ENCODE measurements at regions not wholly inside any gene's neighbourhood (a gene's known extent, or its start where the extent isn't known, plus 50 kb on each side); places are given as distances from the start of the nearest gene placed in this dataset.

DNA sequence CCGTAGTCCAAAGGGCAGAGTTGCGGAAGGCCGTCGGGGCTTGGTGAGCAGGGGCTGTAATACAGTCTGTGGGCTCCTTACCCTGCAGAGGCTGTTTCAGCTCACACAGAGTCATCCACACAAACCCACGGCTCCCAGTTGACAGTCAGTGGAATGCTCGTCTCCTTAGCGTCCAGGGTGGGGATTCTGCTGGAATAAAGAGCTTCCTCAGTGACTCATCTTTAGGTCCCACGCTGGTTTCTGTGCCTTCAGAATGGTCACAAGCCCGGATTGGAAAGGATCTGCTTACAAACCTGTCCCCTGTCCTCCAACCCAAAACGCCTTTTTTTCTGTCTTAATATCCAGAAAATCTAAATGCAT lies 201.3 kb upstream of the TPM1 start:
- peaks cover 17% of the 10 kb centered on the region for H3K4me1 Mint-ChIP-seq
- H3K4me3 Mint-ChIP-seq: no peak overlapping the region
- no peaks in the 10 kb centered on the region for H3K27me3 Mint-ChIP-seq (ENCODE audit: low read depth)
- no peak for TF ChIP-seq CTCF (IDR thresholded peaks at IDR 0.05; ENCODE audit: unreplicated experiment)
- no peak overlapping the region for H3K27ac Mint-ChIP-seq
- no peaks in the 10 kb centered on the region for H3K9me3 Mint-ChIP-seq
- peaks cover 16% of the 10 kb centered on the region for H3K36me3 Mint-ChIP-seq
- DNase-seq (ENCODE audit: low spot score in 2 of 2, unreplicated experiment in 2 of 2): no peak

DNA sequence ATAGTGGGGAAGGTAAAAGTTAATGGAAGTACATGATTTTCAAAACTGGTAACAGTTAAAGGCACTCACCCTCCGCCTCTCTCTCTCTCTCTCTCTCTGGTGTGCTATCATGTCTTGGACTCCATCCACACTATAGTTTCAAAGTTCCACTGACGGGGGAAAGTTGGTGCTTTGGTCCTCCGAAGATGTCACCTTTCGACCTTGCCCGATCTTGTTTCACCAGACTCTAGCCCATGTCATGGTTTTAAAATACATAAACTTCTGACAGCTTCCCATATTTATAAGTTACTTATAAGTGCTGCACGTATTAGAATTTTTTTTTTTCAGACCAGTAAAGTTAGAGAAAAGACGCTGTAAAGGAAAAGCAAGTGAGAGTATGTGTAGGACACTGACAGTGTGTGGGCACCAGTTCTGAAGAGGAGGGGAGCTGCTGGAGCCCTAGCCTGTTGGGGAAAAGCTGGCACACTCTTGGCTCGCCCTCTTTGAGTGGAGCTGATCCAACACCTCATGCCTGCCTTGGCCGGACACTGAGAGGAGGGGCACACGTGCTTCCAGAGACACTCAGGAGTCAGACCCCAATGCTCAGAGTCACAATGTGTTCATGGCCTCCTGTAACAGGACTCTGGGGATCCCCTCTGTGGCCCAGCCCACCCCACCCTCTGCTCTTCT lies 200.5 kb upstream of the TPM1 start:
- H3K36me3 Mint-ChIP-seq: peaks cover 14% of the 10 kb centered on the region
- H3K27me3 Mint-ChIP-seq (ENCODE audit: low read depth): no peaks in the 10 kb centered on the region
- H3K4me3 Mint-ChIP-seq: no peak overlapping the region
- no peaks in the 10 kb centered on the region for H3K9me3 Mint-ChIP-seq
- peaks cover 24% of the 10 kb centered on the region for H3K4me1 Mint-ChIP-seq
- TF ChIP-seq CTCF (IDR thresholded peaks at IDR 0.05; ENCODE audit: unreplicated experiment): no peak
- H3K27ac Mint-ChIP-seq: no peak overlapping the region
- DNase-seq (ENCODE audit: low spot score in 2 of 2, unreplicated experiment in 2 of 2): no peak

DNA sequence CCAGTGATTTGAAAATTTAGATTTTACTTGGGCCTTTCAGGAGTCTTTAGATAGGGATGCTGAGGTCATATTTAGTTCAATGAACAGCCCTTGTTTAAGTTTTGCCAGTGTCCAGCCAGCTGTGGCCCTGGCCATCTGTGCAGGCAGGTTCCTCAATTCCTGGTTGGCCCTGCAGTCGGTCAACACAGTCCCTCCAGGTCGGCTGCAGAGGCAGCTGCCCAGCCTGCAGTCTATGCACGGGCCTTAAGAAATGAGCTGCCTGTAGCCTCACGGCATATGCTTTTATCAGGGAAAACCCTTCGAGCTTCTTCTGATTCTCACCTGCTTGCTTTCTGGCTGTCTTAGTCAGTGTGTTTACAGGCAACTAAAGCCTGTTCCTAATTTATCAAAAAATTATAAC lies 199.2 kb upstream of the TPM1 start:
- peaks cover 12% of the 10 kb centered on the region for H3K36me3 Mint-ChIP-seq
- H3K4me3 Mint-ChIP-seq: no peak overlapping the region
- H3K9me3 Mint-ChIP-seq: no peaks in the 10 kb centered on the region
- peaks cover 32% of the 10 kb centered on the region for H3K4me1 Mint-ChIP-seq
- no peak overlapping the region for H3K27ac Mint-ChIP-seq
- H3K27me3 Mint-ChIP-seq (ENCODE audit: low read depth): no peaks in the 10 kb centered on the region
- no peak for TF ChIP-seq CTCF (IDR thresholded peaks at IDR 0.05; ENCODE audit: unreplicated experiment)
- DNase-seq (ENCODE audit: low spot score in 2 of 2, unreplicated experiment in 2 of 2): no peak

DNA sequence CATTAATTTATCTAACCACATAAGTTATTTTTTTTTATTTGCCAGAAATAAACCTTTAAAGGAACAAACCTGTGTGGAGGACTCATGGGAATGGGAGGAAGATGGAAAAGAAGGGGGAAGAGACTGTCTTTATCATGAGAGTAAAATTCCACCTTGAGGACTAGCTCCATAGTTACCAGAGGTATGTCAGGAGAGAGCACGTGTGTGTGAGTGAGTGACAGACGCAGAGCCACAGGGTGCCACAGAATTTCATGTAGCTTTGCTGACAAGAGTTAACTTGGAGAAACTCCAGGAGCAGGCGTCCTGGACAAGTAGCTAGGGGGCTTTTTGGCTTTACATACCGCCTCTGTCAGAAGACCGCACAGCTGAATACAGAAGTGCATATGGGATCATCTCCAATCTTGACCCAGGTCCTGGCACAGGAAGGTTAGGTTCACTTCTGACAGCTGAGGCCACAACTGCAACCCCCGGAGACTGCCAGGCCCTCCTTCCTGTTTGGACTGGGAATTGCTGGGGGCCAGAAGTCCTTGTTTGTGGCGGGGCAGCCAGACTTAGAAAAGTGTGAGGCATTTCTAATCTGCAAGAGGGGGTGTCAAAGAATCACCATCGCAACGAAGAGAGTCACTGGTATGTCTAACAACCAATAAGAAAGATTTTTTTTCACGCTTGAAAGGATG lies 197.8 kb upstream of the TPM1 start:
- Mint-ChIP-seq H3K27ac (no peak overlapping the region), H3K4me3 (no peak overlapping the region), H3K27me3 (ENCODE audit: low read depth) (no peaks in the 10 kb centered on the region), H3K4me1 (peaks cover 44% of the 10 kb centered on the region), H3K9me3 (no peaks in the 10 kb centered on the region), H3K36me3 (peaks cover 12% of the 10 kb centered on the region)
- DNase-seq (ENCODE audit: low spot score in 2 of 2, unreplicated experiment in 2 of 2): no peak
- TF ChIP-seq CTCF (IDR thresholded peaks at IDR 0.05; ENCODE audit: unreplicated experiment): no peak

GRCh38 chr15:62845241-62846126 lies 197.1 kb upstream of the TPM1 start:
- no peak for DNase-seq (ENCODE audit: low spot score in 2 of 2, unreplicated experiment in 2 of 2)
- H3K27ac Mint-ChIP-seq: no peak overlapping the region
- peaks cover 51% of the 10 kb centered on the region for H3K4me1 Mint-ChIP-seq

More at GRCh38 chr15:62845241-62846126, 197.1 kb upstream of the TPM1 start:
- TF ChIP-seq CTCF (IDR thresholded peaks at IDR 0.05; ENCODE audit: unreplicated experiment): no peak
- H3K9me3 Mint-ChIP-seq: no peaks in the 10 kb centered on the region
- H3K36me3 Mint-ChIP-seq: peaks cover 7% of the 10 kb centered on the region
- no peak overlapping the region for H3K4me3 Mint-ChIP-seq
- no peaks in the 10 kb centered on the region for H3K27me3 Mint-ChIP-seq (ENCODE audit: low read depth)
